ENCODE measurements at regions not wholly inside any gene's neighbourhood (a gene's known extent, or its start where the extent isn't known, plus 50 kb on each side); places are given as distances from the start of the nearest gene placed in this dataset.

DNA sequence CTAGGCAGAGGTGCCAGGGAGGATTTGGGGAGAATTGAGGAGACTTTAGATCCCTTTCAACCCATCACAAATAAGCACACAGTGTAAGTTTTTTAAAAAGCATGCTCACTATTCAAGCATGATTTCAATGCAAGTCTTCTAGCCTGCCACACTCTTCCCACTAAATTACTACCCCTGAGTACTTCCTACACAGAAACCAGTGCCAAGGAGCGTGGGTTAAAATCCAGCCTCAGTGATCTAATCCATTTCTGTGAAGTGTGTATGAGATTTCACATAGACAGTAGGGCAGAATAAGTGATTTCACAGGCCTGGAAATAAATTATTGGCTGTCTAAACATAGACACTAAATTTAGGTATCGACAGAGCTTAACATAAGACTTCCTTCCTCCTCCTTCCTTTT lies 142.9 kb upstream of the ATP1B1 start:
- no peak for DNase-seq (ENCODE audit: low read depth in 2 of 2)

DNA sequence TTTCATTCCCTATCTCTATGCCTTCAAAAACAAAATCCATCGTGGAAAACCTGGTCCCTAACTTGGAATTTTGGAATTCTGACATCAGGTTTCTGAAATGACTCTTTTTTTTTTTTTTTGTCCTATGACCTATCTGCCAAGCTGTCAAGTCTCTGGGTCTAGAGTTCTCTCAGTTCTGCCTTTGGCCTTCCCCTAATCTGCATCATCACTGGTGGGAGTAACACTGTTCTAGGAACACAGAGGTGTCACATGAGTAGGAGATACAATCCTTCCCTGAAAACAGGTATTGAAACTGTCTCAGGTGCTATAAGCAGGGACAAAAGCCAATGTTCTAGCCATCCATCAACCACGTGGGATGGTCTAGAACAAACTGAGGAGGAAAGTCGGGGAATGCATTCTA lies 142.0 kb upstream of the ATP1B1 start:
- DNase-seq (ENCODE audit: low read depth in 2 of 2): no peak

DNA sequence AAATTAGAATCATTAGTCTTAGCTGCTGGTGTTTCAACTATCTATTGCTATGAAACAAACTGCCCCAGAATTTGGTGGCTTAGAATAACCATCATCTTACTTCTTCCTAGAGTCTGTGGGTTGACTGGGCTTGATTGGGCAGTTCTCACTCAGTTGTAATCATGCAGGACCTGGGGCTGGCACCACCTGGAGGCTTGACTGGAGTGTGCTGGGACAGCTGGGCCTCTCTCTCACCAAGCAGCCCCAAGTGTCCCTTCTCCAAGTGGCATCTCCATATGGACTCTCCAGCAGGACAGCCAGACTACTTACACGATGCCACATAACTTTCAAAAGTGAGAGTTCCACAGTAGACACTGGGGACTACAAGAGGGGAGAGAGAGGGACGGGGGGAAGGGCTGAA lies 140.3 kb upstream of the ATP1B1 start:
- no peak for DNase-seq (ENCODE audit: low read depth in 2 of 2)

DNA sequence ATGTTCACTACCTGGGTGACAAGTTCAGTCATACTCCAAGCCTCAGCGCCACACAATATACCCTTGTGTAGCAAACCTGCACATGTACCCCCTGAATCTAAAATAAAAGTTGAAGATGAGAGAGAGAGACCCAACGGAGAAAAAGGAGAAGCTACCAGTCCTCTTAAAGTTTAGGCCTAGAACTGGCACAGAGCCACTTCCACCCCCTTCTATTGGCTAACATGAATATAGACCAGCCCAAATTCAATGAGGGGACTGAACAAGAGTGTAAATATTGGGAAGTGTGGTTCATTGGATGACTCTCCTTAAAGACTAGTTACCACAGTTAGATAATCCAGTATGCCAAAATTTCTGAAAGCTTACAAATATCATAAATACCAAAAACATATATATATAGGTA lies 139.9 kb upstream of the ATP1B1 start:
- DNase-seq (ENCODE audit: low read depth in 2 of 2): no peak

DNA sequence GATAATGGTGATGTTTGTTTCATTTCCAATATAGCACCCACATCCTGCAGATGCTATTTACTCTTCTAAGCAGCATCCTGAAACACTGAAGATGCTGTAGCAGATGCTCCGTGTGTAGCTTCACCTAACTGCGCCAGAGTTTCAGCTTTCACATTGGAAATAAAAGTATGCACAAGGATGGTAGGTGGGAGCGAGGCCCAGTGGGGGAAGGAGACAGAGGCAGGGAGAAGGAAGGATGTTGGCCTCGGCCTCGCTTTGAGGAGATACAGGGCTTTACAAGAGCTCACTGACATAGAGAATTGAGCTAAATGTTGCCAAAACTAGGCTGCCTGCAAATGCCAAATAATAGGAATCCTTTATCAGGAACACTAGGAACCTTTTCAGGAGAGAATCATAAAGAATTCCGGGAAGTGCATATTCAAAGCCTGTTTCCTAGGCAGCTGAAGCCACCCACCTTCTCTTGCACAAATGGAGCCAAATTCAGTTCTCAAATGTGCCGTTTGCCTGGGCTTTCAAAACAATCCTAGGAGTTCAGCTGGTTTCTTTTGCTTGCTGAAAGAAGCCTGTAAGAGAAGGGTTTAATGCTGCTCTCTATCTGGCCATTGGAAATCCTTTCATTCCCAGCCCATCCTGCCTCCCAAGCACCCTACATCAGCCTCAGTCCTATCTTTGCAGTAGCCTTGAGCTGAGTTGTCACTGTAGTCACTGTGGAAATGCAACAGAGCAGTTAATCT lies 135.4 kb upstream of the ATP1B1 start:
- DNase-seq (ENCODE audit: low read depth in 2 of 2): no peak

DNA sequence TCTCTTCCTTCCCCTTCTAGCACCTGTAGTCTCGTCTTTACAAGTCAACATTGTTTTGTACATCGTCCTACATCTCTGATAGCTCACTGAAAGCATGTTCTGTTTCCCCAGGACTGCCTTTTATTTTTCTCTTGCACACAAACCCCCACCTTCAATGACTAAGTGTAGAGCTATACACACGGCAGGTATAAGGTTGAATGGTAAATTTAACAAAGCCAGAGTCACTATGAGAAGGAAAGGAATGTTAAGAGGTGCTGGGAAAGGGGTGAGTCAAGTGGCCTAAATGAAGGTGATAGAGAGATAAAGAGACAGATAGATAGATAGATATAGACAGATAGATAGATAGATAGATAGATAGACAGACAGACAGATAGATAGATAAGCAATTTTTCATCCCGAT lies 134.3 kb upstream of the ATP1B1 start:
- DNase-seq (ENCODE audit: low read depth in 2 of 2): no peak

DNA sequence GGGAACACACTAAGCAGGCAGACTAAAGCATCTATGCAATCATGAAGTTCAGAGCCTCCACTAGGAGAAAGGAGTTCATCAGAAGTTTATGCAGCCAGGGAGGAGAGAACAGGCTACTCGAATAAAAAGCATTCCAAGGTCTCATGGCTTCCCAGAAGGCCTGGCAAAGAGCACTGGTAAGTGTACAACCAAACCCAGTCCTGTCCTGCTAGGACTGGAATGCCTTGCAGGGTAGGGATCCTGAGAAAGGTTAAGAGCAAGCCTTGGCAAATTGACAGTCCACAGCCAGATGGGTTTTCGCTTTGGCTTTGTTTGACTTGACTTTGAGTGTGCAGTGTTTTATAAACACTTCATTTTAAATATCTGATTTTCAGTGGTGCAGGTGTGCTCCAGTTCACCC lies 133.6 kb upstream of the ATP1B1 start:
- DNase-seq (ENCODE audit: low read depth in 2 of 2): no peak

DNA sequence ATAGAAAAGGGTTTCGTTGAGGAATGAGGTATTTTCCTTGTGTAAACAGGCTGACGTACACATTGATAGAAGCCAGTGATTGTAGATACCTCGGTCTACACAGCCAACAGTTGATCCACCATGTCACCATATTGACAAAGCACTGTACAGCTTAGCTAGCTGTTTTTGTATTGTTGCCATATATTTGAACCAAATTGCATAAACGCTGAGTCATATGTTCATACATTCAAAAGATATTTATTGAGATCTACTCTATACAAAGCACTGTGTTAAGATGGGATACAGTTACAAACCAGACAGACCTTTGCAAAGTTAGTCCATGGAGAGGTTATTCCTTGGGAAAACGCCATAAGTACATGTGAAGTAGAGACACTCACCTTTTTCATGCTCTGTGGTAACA lies 132.4 kb upstream of the ATP1B1 start:
- no peak for DNase-seq (ENCODE audit: low read depth in 2 of 2)

DNA sequence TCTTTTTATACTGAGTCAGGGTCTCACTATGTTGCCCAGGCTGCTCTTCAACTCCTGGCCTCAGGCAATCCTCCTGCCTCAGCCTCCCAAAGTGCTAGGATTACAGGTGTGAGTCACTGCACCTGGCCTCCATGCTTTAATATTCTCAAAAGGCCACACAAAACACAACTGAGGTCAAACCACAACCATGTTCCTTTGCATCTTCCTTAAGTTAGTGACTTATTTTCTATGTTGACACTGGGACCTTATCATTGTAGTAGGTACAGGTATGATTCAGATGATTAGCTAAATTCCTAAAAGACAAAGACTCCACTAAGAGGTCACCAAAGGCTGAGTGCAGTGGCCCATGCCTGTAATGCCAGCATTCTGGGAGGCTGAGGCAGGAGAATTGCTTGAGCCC lies 131.9 kb upstream of the ATP1B1 start:
- DNase-seq (ENCODE audit: low read depth in 2 of 2): no peak

DNA sequence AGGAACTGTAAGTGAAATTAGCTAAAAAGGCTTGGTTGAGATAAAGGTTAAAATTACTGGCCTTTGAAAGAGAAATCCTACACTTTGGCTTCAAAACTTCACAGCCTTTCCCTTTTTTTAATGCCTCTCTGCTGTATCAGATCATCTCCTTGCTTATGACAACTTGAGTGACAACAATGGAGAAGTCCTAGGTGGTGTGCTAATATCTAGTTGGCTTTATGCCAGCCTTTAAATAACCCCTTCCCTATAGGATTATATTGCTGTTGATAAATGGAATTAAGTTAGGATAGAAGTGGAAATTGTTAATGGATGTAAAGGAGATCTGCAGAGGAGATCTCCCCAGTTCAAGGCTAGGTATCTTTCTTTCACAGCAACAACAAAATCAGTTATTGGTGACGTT lies 130.2 kb upstream of the ATP1B1 start:
- no peak for DNase-seq (ENCODE audit: low read depth in 2 of 2)

DNA sequence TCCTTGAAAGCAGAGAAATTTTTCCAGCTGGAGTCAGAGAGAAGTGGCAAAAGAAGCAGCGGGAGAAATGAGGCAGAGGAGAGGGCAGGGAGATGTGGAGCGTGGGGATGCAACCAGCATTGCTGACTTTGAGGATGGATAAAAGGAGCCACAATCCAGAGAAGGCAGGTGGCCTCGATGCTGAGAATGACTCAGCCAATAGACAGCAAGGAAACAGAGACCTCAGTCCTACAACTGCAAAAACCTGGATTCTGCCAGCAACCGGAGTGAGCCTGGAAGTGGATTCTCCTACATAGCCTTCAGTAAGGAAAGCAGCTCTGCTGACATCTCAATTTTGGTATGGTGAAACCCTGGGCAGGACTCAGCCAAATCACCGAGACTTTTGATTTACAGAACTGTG lies 128.9 kb upstream of the ATP1B1 start:
- DNase-seq (ENCODE audit: low read depth in 2 of 2): no peak

DNA sequence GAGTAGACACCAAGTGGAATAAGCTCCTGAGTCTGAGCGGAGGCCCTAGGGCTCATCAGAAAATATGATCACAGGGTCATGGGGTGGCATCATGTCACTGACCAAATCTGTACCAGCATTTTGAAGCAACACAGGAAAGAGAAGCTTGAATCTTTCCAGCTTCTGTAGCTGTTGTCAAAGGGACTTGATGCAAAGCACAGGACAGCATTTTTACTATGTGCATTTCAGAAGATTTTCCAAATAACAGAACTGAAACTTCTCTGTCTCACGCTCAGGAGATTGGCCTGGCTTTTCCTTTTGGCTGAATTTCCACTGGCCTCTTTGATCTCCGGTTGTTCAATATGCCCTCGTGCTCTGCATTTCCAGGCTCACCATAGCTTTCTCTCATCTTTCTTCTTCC lies 127.2 kb upstream of the ATP1B1 start:
- DNase-seq (ENCODE audit: low read depth in 2 of 2): no peak

DNA sequence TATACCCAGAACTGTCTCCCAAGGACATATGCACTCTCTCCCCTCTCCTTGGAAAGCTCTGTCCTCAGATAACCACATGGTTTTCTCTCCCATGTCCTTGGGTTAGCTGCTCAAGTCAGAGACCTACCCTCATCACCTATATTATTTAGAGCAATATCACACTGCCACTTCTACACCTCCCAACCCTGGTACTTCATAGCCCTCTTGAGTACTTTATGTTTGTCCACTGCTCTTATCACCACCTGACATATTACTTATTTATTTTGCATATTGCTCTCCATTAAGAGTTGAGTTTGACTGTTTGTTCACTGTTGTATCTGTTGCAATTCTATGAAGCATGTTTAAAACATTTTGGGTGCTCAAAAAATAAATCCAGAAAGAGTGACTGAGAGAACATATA lies 126.3 kb upstream of the ATP1B1 start:
- DNase-seq (ENCODE audit: low read depth in 2 of 2): no peak

DNA sequence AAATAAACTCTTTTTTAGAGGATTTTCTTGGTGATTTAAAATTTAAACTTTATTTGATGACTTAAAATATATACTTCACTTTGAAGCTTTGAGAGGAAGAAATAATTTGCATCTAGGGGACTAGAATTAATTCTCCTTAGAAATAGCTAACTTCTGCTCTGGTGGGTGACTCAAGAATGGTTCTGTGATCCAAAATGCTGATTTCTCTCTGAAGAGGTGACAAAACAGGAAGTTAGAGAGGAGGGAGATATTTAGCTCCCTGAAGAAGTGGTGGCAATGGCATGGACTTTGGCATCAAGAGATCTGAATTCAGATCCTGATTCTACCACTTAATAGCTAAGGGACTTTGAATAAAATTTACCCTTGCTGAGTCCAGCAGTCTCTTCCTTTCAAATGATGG lies 125.8 kb upstream of the ATP1B1 start:
- no peak for DNase-seq (ENCODE audit: low read depth in 2 of 2)

DNA sequence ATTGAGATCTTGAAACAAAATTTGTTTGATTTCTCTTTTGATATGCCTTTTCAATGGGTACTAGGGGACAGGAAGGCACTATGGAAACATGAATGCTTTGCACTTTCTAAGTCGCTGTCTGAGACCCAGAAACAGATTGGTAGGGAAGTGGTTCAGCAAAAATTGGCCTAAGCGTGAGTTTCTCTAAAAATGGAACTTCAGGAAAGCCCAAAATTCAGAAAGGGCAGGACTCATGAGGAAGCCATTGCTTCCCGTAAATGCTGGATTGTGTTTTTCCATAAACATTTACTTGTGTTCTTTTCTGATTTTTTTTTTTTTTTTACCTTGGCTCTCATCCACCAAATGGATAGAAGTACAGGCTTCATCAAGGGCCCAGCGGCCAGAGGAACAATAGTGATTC lies 123.7 kb upstream of the ATP1B1 start:
- DNase-seq (ENCODE audit: low read depth in 2 of 2): no peak

DNA sequence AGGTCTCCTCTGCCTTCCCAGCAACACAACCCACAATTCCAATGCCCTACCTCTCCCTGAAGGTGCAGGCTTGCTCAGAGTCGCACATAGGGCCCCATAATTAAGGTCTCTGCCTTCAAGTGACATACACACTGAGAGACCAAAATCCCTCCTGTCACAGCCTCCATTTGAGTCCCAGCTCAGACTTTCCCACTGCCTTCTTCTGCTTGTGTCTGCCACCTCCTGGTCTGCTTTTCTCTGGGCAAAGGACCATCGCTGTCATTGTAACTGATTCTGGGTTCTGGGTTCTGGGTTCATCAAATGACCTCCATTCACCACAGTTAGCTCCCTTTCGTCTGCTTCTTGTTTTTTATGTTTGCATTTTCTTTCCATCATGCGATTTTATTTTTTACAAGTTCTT lies 119.2 kb upstream of the ATP1B1 start:
- DNase-seq (ENCODE audit: low read depth in 2 of 2): no peak

DNA sequence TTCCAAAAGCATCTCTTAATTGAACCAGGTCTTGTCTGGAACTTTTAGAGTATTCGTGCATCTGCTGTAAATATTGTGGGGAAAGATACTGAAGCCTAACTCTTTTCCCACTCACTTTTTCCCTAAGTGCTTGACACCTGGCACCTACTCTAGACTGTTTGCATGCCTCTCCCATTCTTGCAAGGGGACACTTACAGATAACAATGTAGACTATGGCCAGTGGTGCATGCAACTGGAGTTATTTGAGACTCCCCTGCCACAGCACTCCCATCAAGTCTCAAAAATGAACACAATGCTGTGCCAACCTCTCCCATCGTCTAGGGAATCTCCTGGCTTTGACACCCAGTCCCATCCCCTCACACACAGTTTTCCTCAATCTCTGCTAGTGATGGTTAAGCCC lies 118.6 kb upstream of the ATP1B1 start:
- DNase-seq (ENCODE audit: low read depth in 2 of 2): no peak

DNA sequence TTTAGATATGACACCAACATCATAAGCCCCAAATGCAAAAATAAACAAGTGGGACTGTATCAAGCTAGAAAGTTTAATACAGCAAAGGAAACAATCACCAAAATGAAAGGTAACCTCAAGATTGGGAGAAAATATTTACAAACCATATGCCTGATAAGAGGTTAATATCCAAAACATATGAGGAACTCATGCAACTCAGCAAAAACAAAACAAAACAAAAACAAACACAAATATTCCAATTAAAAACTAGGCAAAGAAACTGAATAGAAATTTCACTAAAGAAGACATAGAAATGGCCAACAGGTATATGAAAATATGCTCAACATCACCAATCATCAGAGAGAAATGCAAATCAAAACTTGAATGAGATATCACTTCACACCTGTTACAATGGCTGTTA lies 116.5 kb upstream of the ATP1B1 start:
- no peak for DNase-seq (ENCODE audit: low read depth in 2 of 2)

DNA sequence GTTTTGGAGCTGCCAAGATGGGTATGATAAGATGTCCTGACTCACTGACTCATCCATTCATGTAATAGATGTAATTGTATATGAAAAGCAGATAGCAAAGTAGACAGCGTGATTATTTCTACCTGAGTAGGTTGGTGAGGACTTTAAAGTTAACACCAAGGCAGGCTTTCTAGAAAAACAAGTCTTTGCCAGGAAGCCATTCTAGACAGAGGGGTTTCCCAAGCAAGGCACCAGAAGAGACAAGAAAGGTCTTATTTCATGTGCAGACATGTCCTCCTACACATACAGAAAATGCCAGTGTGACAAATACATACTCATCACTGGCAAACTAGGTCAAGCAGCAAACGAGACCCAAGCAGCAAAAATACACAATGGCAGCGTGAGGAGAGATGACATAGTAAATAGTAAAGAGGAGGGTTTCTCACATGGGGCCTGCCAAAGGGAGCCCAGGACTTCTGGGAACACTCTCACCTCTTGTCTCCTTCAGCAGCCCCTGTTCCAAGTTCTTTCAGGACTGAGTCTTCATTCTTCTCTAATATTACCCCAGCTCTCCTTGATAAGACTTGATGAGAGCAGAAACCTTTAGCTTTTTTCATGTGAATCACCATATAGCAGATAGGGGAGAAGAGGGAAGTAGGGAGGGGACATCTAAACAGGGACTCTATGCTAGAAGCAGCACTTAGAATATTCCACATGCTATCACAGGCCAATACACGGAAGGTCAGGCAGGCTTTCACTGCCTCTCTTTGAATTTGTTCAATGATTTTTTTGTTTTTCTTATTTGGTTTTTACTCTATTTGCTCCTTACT lies 114.6 kb upstream of the ATP1B1 start:
- DNase-seq (ENCODE audit: low read depth in 2 of 2): no peak

DNA sequence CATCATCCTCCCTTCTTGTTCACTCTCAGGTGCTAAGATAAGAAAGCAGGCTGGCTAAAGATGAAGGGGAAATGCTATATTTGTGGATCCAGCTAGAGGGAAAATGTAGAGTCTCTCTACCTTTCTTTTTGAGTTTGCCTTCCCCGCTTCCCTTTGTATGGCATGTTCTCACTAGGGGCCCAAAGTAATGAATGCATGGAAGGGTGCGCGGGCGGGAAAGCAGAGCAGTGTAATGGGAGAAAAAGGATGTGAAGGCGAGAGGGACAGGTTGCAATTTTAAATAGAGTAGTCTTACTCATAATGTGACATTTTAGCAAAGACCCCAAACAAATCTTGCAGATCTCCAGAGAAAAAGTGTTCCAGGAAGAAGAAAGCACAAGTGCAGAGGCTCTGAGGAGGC lies 105.1 kb upstream of the ATP1B1 start:
- no peak for DNase-seq (ENCODE audit: low read depth in 2 of 2)

DNA sequence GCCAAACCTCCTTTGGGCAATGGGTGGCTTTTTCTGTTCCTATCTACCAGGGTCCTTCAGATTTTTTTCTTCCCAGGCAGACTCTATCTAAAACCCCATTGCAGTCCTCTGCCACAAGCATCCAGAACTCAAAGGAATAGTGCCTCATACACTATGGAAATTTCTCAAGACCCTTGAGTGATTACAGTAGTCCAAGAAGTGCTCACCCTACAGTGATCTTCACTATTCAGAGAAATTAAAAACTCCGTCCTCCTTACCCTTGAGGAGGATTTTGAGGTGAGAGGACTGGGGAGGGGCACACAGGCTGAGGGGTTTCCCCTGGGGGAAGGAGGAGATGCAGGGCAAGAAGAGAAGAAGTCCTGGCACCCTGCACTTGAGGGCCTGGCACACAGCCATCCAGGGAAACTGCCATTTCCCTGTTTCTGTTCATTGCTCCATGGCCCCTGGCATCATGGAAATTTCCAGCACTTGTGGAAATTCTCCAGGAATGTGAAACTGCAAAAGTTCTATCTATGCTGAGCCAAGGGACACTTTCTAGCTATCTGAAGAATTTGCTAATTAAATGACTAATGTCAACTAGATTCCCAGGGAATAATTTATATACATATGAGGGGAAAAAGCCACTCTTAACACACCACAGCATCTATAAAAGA lies 102.5 kb upstream of the ATP1B1 start:
- no peak for DNase-seq (ENCODE audit: low read depth in 2 of 2)

DNA sequence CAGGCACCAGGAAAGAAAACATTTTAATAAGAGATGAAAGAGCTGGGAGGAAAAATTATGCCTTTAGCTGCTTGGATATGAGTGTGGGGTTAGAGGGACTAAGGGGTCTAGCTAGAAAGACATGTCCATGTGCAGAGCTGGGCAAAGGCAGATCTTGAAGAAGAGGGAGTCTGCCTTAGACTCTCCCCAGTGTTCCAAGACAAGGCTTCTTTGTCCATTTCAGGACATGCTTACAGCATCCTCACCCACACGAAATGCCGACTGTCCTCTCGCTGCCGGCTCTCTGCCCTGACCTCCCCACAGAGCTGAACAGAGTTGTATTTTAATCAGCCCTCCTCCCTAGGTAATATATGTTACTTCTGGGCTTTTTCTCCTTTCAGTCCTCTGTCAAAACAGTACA lies 100.7 kb upstream of the ATP1B1 start:
- DNase-seq (ENCODE audit: low read depth in 2 of 2): no peak

DNA sequence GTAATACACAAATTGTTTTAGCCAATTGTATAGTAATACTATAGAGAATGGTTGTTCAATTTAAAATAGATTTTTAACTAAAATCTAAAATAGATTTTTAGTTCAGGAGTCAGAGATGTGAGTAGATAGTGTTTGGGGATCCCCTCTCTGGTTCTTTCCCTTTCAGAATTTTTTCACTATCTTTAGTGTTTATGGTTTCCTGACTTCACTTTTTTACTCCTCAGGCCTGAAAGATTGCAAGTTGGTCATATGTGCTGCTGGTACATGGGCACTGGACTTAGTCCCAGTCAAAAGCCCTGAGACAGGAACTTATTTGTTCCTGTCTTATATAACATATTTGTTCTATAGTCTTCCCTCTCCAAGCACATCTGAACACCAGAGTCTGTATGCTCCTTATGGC lies 96.8 kb upstream of the ATP1B1 start:
- no peak for DNase-seq (ENCODE audit: low read depth in 2 of 2)

Data from fibroblast of skin of left quadriceps (primary cell).